ENCODE measurements at regions not wholly inside any gene's neighbourhood (a gene's known extent, or its start where the extent isn't known, plus 50 kb on each side); places are given as distances from the start of the nearest gene placed in this dataset.

GRCh38 chr6:105902401-105903031 is 183.6 kb upstream of the PRDM1 start:
- no peaks in the 10 kb centered on the region for H3K4me1 ChIP-seq (ENCODE audit: insufficient read depth, low read length)
- H3K9me3 ChIP-seq (ENCODE audit: low read length): no peaks in the 10 kb centered on the region
- H3K36me3 ChIP-seq (ENCODE audit: insufficient read depth, low read length): no peaks in the 10 kb centered on the region
- H3K4me3 ChIP-seq (ENCODE audit: low read length): no peak overlapping the region
- no peak overlapping the region for H2AFZ ChIP-seq (ENCODE audit: low read depth, low read length)
- no peaks in the 10 kb centered on the region for H3K27me3 ChIP-seq (ENCODE audit: insufficient read depth, low read length)

DNA sequence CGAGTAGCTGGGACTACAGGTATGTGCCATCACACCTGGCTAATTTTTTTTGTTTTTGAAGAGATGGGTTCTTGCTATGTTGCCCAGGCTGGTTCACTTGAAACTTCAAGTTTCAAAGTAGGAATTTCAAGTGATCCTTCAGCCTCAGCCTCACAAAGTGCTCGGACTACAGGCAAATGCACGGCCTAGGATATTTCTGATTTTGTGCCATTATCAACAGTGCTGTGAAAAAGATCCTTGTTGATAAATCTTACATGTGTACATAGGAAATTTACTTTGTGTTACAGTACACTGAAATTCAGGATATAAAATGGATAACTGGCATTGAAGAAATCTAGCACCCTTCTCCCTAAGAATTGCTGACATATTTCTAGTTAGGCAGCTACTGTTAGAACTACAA is 184.6 kb upstream of the PRDM1 start:
- Histone ChIP-seq H3K36me3 (ENCODE audit: insufficient read depth, low read length) (no peaks in the 10 kb centered on the region), H3K4me1 (ENCODE audit: insufficient read depth, low read length) (no peaks in the 10 kb centered on the region), H3K4me3 (ENCODE audit: low read length) (no peak overlapping the region), H3K9me3 (ENCODE audit: low read length) (no peaks in the 10 kb centered on the region), H2AFZ (ENCODE audit: low read depth, low read length) (no peak overlapping the region), H3K27me3 (ENCODE audit: insufficient read depth, low read length) (no peaks in the 10 kb centered on the region)

DNA sequence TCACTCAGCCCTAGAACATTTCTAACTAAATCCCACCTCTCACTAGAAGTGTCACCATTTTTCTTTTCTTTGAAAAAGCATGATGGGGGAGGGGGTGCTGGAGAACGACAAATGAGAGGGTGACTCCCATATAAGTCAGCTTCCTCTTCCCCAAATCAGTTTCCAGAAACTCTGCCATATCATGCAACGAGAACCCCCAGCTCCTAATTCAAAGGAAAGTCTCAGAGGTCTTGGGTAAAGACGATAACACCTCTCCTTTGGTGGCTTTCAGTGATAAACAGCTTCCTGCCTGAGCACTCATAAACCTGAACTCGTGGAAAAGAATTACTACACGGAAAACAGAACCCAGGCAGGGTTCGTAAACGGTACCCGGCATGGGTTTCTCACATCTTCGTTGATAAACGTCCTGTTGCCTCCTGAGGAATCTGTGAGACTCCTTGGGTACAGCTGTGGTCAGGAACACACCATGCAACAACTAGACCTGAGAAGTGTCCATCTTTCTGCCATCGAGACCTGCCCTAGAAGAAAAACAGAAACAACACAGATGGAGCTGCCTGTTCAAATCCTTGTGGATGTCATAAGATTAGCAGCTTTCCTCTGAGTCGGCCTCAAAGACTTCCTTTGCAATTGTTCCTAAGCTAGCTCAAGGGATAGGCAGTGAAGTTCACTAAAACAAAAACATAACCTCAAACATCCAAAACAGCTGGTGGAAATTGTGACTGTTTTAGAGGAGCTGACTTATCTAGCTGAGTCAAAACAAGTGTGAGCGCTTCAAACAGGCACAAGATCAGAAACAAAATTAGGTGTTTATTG is 185.8 kb upstream of the PRDM1 start:
- H3K9me3 ChIP-seq (ENCODE audit: low read length): no peaks in the 10 kb centered on the region
- no peak overlapping the region for H3K4me3 ChIP-seq (ENCODE audit: low read length)
- H3K36me3 ChIP-seq (ENCODE audit: insufficient read depth, low read length): no peaks in the 10 kb centered on the region
- no peaks in the 10 kb centered on the region for H3K4me1 ChIP-seq (ENCODE audit: insufficient read depth, low read length)
- H2AFZ ChIP-seq (ENCODE audit: low read depth, low read length): no peak overlapping the region
- H3K27me3 ChIP-seq (ENCODE audit: insufficient read depth, low read length): no peaks in the 10 kb centered on the region

DNA sequence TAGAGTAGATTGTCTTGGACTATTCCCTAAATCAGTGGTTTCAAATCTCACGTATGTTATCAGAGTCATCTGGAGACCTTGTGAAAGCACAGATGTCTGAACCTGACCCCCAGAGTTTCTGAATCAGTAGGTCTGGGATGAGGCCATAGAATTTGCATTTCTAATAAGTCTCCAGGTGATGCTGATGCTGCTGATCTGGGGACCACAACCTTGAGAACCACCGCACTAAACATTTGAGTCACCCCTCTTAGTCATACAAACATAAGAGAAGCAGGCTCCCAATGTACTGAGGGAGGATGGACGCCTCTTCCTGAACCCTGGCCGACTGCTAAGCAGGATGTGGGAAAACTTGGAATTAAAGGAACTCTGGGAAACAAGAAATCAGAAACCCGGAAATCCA is 187.8 kb upstream of the PRDM1 start:
- Histone ChIP-seq H3K4me1 (ENCODE audit: insufficient read depth, low read length) (no peaks in the 10 kb centered on the region), H3K36me3 (ENCODE audit: insufficient read depth, low read length) (no peaks in the 10 kb centered on the region), H2AFZ (ENCODE audit: low read depth, low read length) (no peak overlapping the region), H3K9me3 (ENCODE audit: low read length) (no peaks in the 10 kb centered on the region), H3K27me3 (ENCODE audit: insufficient read depth, low read length) (no peaks in the 10 kb centered on the region), H3K4me3 (ENCODE audit: low read length) (no peak overlapping the region)

DNA sequence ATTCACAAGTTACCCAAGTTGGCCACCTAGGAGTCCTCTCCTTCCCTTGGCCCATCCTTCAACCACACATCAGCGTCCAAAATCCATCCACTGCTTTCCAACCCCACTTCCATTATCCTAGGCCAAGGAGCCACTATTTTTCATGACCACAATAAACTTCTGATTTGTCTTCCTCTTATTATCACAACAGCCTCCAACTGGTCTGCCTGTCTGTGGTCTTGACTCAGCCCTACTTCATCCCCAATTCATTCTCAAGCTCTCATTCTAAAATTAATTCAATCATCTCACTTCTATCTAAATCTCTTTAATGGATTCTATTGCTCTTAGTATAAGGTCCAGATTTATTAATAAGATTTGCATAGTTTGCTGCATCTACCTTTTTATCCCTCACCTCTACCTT is 189.0 kb upstream of the PRDM1 start:
- H2AFZ ChIP-seq (ENCODE audit: low read depth, low read length): no peak overlapping the region
- no peaks in the 10 kb centered on the region for H3K36me3 ChIP-seq (ENCODE audit: insufficient read depth, low read length)
- no peaks in the 10 kb centered on the region for H3K4me1 ChIP-seq (ENCODE audit: insufficient read depth, low read length)
- H3K9me3 ChIP-seq (ENCODE audit: low read length): no peaks in the 10 kb centered on the region
- H3K4me3 ChIP-seq (ENCODE audit: low read length): no peak overlapping the region
- no peaks in the 10 kb centered on the region for H3K27me3 ChIP-seq (ENCODE audit: insufficient read depth, low read length)

- no peaks in the 10 kb centered on the region for H3K9me3 ChIP-seq (ENCODE audit: low read length)
- H2AFZ ChIP-seq (ENCODE audit: low read depth, low read length): no peak overlapping the region
- H3K4me1 ChIP-seq (ENCODE audit: insufficient read depth, low read length): no peaks in the 10 kb centered on the region
- no peak overlapping the region for H3K4me3 ChIP-seq (ENCODE audit: low read length)
- H3K36me3 ChIP-seq (ENCODE audit: insufficient read depth, low read length): no peaks in the 10 kb centered on the region
- H3K27me3 ChIP-seq (ENCODE audit: insufficient read depth, low read length): no peaks in the 10 kb centered on the region
These were observed 189.4 kb upstream of the PRDM1 start for GRCh38 chr6:105896821-105897095.

- H3K27me3 ChIP-seq (ENCODE audit: insufficient read depth, low read length): no peaks in the 10 kb centered on the region
- H3K4me3 ChIP-seq (ENCODE audit: low read length): no peak overlapping the region
- H3K4me1 ChIP-seq (ENCODE audit: insufficient read depth, low read length): no peaks in the 10 kb centered on the region
- H3K36me3 ChIP-seq (ENCODE audit: insufficient read depth, low read length): no peaks in the 10 kb centered on the region
- no peak overlapping the region for H2AFZ ChIP-seq (ENCODE audit: low read depth, low read length)
- H3K9me3 ChIP-seq (ENCODE audit: low read length): no peaks in the 10 kb centered on the region
These were observed 189.9 kb upstream of the PRDM1 start for GRCh38 chr6:105896052-105896820.

GRCh38 chr6:105894556-105894955 is 191.6 kb upstream of the PRDM1 start:
- no peaks in the 10 kb centered on the region for H3K9me3 ChIP-seq (ENCODE audit: low read length)
- H3K36me3 ChIP-seq (ENCODE audit: insufficient read depth, low read length): no peaks in the 10 kb centered on the region
- H2AFZ ChIP-seq (ENCODE audit: low read depth, low read length): no peak overlapping the region
- no peaks in the 10 kb centered on the region for H3K4me1 ChIP-seq (ENCODE audit: insufficient read depth, low read length)
- H3K4me3 ChIP-seq (ENCODE audit: low read length): no peak overlapping the region
- no peaks in the 10 kb centered on the region for H3K27me3 ChIP-seq (ENCODE audit: insufficient read depth, low read length)

DNA sequence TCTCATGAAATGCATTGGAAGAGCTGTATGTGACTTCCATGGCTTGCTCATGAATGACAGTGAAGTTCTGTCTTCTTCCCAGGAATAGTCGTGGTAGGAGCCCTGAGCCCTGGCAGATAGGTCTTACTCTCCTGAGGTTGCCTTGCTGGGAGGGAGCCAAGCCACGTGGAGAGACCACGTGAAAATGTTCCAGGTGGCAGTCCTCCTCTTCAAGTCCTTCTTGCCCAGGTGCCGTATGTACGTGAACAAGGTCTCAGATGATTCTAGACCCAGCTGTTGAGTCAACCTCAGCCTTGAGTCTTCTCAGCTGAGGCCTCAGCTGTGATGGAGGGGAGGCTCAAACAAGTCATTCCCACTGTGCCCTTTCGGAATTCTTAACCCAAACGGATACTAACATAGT is 192.4 kb upstream of the PRDM1 start:
- H3K36me3 ChIP-seq (ENCODE audit: insufficient read depth, low read length): no peaks in the 10 kb centered on the region
- no peaks in the 10 kb centered on the region for H3K27me3 ChIP-seq (ENCODE audit: insufficient read depth, low read length)
- no peaks in the 10 kb centered on the region for H3K9me3 ChIP-seq (ENCODE audit: low read length)
- no peak overlapping the region for H3K4me3 ChIP-seq (ENCODE audit: low read length)
- H3K4me1 ChIP-seq (ENCODE audit: insufficient read depth, low read length): no peaks in the 10 kb centered on the region
- no peak overlapping the region for H2AFZ ChIP-seq (ENCODE audit: low read depth, low read length)

GRCh38 chr6:105892577-105893262 is 193.4 kb upstream of the PRDM1 start:
- Histone ChIP-seq H3K27me3 (ENCODE audit: insufficient read depth, low read length) (no peaks in the 10 kb centered on the region), H2AFZ (ENCODE audit: low read depth, low read length) (no peak overlapping the region), H3K9me3 (ENCODE audit: low read length) (no peaks in the 10 kb centered on the region), H3K4me3 (ENCODE audit: low read length) (no peak overlapping the region), H3K36me3 (ENCODE audit: insufficient read depth, low read length) (no peaks in the 10 kb centered on the region), H3K4me1 (ENCODE audit: insufficient read depth, low read length) (no peaks in the 10 kb centered on the region)

DNA sequence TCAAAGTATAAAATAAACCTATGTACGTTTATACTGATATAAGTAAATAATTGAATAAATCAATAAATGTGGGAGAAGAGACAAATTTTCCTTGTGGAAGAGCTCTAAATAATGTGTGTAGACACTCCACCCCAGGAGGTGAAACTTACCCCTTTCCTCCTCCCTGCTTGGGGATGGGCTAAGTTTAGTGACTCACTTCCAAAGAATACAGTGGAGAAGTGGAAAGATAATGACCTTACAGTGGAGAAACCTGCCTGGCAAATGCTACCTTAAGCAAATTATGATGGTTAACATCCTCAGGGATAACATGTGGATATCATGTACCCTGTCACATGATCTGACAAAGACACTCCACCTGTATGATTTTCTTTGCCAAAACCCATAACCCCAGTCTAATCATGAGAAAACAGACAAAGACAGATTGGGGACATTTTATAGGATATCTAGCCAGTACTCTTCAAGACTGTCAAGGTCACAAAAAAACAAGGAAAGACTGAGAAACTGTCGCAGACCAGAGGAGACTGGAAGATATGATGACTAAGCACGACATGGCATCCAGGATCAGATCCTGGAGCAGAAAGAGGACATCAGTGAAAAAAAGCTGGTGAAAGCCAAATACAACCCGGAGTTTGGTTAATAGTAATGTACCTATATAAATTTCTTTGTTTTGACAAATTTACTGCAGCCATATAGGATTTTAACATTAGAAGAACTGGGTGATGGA is 195.5 kb upstream of the PRDM1 start:
- Histone ChIP-seq H3K4me3 (ENCODE audit: low read length) (no peak overlapping the region), H3K9me3 (ENCODE audit: low read length) (no peaks in the 10 kb centered on the region), H3K36me3 (ENCODE audit: insufficient read depth, low read length) (no peaks in the 10 kb centered on the region)

DNA sequence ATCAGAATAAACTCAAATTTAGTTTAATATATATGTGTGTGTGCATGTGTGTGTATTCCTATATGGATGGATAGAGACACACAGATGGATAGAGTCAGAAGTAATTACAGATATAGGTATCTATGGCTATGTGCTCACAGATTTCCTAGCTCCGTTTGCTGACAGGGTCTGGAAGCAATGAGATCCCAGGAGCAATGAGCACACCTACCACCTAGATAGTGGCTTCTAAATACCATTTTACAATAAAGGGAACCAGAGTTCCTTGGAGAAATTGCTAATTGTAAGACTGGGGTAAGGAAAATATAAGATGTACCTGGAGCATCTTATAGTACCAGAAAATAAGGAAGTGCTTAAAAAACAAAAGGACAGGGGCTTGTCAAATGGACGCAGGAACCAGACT is 196.2 kb upstream of the PRDM1 start:
- Histone ChIP-seq H2AFZ (ENCODE audit: low read depth, low read length) (no peak overlapping the region), H3K36me3 (ENCODE audit: insufficient read depth, low read length) (no peaks in the 10 kb centered on the region), H3K27me3 (ENCODE audit: insufficient read depth, low read length) (no peaks in the 10 kb centered on the region), H3K9me3 (ENCODE audit: low read length) (no peaks in the 10 kb centered on the region), H3K4me3 (ENCODE audit: low read length) (no peak overlapping the region), H3K4me1 (ENCODE audit: insufficient read depth, low read length) (no peaks in the 10 kb centered on the region)

More for the DNA sequence above, 195.5 kb upstream of the PRDM1 start:
- Histone ChIP-seq H3K27me3 (ENCODE audit: insufficient read depth, low read length) (no peaks in the 10 kb centered on the region), H3K4me1 (ENCODE audit: insufficient read depth, low read length) (no peaks in the 10 kb centered on the region), H2AFZ (ENCODE audit: low read depth, low read length) (no peak overlapping the region)

Data from neuron (in vitro differentiated cells).